HG02678 (cell line): ENCODE measurements at regions not wholly inside any gene's neighbourhood (a gene's known extent, or its start where the extent isn't known, plus 50 kb on each side); places are given as distances from the start of the nearest gene placed in this dataset.
"Not testable (repeated sequence)": the region's sequence is repeated elsewhere in the genome, so short reads cannot be mapped to it uniquely, and the experiment has no call there.

Experiments
- ATAC-seq: cut with Tn5 transposase; IDR thresholded peaks from one replicate; pipeline ENCODE4 v1.9.1; 2021; ENCODE audit warnings: mild to moderate bottlenecking, moderate library complexity; ENCODE audit not compliant: unreplicated experiment

GRCh38 chr18:10077986-10078385 lies 164.2 kb downstream of the VAPA start:
- ATAC-seq, result no peak

GRCh38 chr18:10080372-10080771 lies 166.6 kb downstream of the VAPA start:
- ATAC-seq, result no peak

GRCh38 chr18:10081492-10081891 lies 167.7 kb downstream of the VAPA start:
- ATAC-seq, result no peak

GRCh38 chr18:10085416-10085815 lies 171.6 kb downstream of the VAPA start:
- ATAC-seq, result no peak

GRCh38 chr18:10085876-10086275 lies 172.1 kb downstream of the VAPA start:
- ATAC-seq, result no peak

GRCh38 chr18:10086458-10087210 lies 172.8 kb downstream of the VAPA start:
- ATAC-seq, result no peak

- ATAC-seq, result no peak
These were observed 174.9 kb downstream of the VAPA start for GRCh38 chr18:10088734-10089133.

GRCh38 chr18:10089881-10090280 lies 176.1 kb downstream of the VAPA start:
- no peak for ATAC-seq

- ATAC-seq, result no peak
These were observed 176.9 kb downstream of the VAPA start for GRCh38 chr18:10090668-10091067.

- no peak for ATAC-seq
These were observed 179.6 kb downstream of the VAPA start for GRCh38 chr18:10093445-10093844.

- ATAC-seq, result no peak
These were observed 180.3 kb downstream of the VAPA start for GRCh38 chr18:10094154-10094553.

GRCh38 chr18:10094655-10095054 lies 180.8 kb downstream of the VAPA start:
- no peak for ATAC-seq

GRCh38 chr18:10095356-10095755 lies 181.5 kb downstream of the VAPA start:
- ATAC-seq, result no peak

- no peak for ATAC-seq
These were observed 185.8 kb downstream of the VAPA start for GRCh38 chr18:10099539-10100140.

- ATAC-seq, result no peak
These were observed 186.4 kb downstream of the VAPA start for GRCh38 chr18:10100196-10100595.

GRCh38 chr18:10100941-10101701 lies 187.3 kb downstream of the VAPA start:
- no peak for ATAC-seq

GRCh38 chr18:10101729-10102128 lies 187.9 kb downstream of the VAPA start:
- ATAC-seq, result no peak

- not testable (repeated sequence) for ATAC-seq
These were observed 191.3 kb downstream of the VAPA start for GRCh38 chr18:10105118-10105517.

GRCh38 chr18:10111191-10111590 lies 197.4 kb downstream of the VAPA start:
- ATAC-seq, result no peak

GRCh38 chr18:10111944-10112343 lies 198.1 kb downstream of the VAPA start:
- no peak for ATAC-seq

- no peak for ATAC-seq
These were observed 199.6 kb downstream of the VAPA start for GRCh38 chr18:10113121-10114022.
